ENCODE measurements at regions not wholly inside any gene's neighbourhood (a gene's known extent, or its start where the extent isn't known, plus 50 kb on each side); places are given as distances from the start of the nearest gene placed in this dataset.

- TF ChIP-seq CTCF (IDR thresholded peaks at IDR 0.05), result no peak
- no peak for TF ChIP-seq EZH2 (IDR thresholded peaks at IDR 0.05)
- TF ChIP-seq EZH2phosphoT487 (IDR thresholded peaks at IDR 0.05), result no peak
Measured at GRCh38 chr18:56508370-56509036, 129.9 kb downstream of the TXNL1 start.
